ENCODE measurements at regions not wholly inside any gene's neighbourhood (a gene's known extent, or its start where the extent isn't known, plus 50 kb on each side); places are given as distances from the start of the nearest gene placed in this dataset.

- TF ChIP-seq CTCF (conservative IDR thresholded peaks at IDR 0.05; ENCODE audit: low read depth, low read length), result no peak
- TF ChIP-seq EZH2 (IDR thresholded peaks at IDR 0.05; ENCODE audit: low read length, unreplicated experiment), result no peak
- no peak for TF ChIP-seq EZH2phosphoT487 (IDR thresholded peaks at IDR 0.05; ENCODE audit: borderline replicate concordance, low read length)
Measured at GRCh38 chr5:90325093-90325492, 84.5 kb downstream of the CETN3 start.

All from PC-3 (cell line).